OCI-M2 (cell line): ENCODE measurements at regions not wholly inside any gene's neighbourhood (a gene's known extent, or its start where the extent isn't known, plus 50 kb on each side); places are given as distances from the start of the nearest gene placed in this dataset.

Source experiments
- DNase-seq: peaks from one replicate; lab custom pipeline; 2025; ENCODE audit not compliant: unreplicated experiment; lab: John Stamatoyannopoulos, UW

DNA sequence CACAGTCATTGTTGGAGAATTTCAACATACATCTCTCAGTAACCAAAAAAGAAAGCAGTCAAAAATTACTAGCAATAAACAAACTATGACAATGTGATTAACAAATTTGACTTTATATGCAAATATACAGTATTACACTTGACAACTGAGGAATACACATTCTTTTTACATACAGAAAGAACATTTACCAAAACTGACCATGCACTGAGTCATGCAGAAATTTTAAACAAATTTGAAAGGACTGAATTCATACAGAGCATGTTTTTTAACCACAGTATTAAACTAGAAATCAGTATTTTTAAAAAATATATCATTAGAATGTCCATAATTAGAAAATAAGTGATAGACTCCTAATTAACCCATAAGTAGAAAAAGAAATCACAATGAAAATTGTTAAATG is 420.1 kb downstream of the TBC1D4 start:
- no peak for DNase-seq

DNA sequence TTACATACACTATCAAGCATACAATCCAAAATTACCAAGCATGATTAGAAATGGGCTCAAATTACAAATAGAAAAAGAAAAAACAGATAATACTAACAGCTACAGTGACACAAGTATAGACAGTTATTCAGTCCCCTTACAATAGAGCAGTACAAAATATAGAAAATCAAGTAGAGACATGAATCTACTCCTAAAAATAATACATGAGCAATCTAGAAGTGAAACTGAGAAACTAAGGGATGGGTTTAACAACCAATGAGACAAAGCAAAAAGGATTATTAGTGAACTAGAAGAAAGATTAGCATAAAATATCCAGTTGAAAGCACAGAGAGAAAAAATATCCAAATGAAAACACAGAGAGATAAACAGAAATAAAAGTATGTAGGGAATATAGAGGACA is 426.7 kb downstream of the TBC1D4 start:
- no peak for DNase-seq

- DNase-seq = no peak
Observed at GRCh38 chr13:75052616-75053015, 429.4 kb downstream of the TBC1D4 start.

DNA sequence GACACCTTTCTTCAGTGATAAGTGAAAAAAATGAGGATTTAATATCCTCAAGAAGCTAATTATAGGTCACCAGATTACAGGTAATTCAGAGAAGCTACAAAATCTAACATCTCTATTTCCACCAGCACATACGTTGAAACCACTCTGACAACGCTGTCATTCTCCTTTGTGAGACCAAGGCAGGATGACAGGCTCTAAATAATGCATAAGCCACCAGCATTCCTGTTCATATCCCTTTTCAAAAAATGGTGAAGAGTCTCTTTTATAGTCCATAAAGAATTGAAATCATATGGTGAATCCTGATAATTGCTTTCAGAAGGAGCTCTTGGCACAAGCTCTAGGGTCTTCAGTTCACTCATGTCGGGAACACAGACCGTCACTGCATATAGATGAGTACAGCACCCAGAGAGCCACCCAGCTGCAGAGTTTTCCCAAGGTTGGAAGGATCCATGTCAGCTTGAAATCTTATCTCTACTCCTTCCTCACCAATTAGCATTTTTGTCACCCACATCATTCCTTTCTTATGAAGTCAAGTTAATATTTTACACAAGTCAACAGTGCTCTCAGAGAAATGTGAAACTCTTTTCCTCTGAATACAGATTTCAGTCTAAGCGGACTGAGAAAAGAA is 431.4 kb downstream of the TBC1D4 start:
- DNase-seq = no peak

GRCh38 chr13:75049735-75050335 is 432.1 kb downstream of the TBC1D4 start:
- no peak for DNase-seq

GRCh38 chr13:75042807-75043206 is 439.2 kb downstream of the TBC1D4 start:
- DNase-seq = no peak

DNA sequence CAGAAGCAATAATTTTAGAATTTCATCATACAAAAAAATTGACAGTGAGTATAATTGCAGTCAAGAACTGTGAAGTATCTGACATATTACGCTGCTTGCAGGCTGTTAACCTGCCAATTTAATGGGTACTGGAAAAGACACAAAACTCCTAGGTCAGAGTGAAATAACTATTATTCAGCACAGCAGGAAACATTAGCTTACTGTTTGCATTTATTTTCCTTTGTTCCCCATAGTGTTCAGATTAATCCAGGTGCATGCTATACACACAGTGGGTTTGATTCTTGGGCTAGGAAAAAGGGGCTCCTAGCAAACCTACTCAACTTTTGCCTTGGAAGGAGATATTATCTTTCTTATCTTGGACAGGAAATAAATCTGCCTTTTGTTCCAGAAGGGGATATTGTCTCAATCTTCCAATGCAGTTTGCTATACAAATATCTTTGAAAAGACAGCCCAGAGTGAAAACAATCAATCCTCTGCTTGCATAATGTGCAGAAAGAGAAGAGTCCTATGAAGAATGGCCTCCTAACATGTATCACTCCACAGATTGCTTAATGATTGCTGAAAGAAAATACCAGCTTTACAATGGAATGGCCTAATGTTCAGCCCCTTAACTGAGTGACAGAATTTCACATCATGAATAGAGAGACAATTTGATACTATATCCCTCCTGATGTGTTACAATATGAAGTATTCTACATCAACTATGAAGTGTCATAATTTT is 443.4 kb downstream of the TBC1D4 start:
- DNase-seq = no peak

GRCh38 chr13:75025956-75026355 is 456.0 kb downstream of the TBC1D4 start:
- DNase-seq = no peak

GRCh38 chr13:75024602-75025001 is 457.4 kb downstream of the TBC1D4 start:
- DNase-seq = no peak

- no peak for DNase-seq
Observed at GRCh38 chr13:75023609-75024008, 458.4 kb downstream of the TBC1D4 start.

GRCh38 chr13:75021151-75021550 is 460.8 kb downstream of the TBC1D4 start:
- DNase-seq = no peak

DNA sequence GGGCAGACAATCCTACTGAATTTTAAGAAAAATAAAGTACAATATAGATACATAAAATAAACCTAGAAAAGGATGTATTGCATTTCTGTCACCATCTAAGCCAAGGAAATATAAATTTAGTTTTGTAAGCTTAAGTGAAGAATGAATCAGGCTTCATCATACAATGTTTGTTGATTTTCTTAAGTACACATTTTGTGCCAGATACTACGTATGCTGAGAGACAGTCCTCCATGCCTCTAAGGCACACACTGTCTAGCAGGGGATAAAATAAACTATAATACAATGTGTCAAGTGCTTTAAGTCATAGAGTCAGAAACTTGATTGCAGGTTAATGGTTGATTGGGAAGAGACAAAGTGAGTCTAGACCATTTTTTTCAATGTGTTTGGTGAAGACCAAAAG is 465.7 kb downstream of the TBC1D4 start:
- DNase-seq = no peak

DNA sequence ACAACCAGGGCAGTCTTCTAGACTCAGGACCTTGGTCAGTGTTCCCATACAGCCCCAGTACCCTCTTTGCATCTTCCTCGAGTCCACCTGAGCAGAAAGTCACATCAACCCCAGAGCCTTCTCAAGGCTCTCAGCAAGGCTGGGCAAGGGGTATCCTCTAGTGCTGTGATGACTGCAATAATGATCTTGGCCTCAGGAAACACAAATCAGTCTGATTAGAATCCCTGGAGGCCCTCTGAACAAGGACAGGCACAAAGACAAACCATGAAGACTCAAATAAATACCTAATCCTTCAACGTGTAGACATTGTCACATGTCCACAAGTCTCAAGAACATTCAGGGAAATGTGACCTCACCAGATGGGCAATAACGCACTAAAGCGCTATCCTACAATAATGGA is 468.2 kb downstream of the TBC1D4 start:
- DNase-seq = no peak

DNA sequence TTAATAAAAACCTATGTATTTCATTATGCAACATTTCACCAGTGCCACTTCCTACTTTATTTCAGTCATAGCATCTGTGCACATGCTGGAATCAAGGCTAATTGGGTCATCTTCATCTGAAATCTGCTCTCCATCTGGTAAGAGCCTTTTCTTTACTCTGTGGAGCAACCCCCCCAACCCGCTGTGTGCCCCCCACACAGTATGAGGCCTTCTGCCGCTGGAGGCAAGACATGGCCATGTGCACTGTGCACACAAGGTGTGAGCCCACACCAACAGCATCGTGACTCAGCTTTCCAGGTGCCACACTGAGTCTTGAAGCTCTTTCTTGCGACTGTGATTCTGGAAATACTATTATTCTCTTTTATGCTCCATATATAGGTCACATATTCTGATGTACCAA is 471.0 kb downstream of the TBC1D4 start:
- DNase-seq = no peak

DNA sequence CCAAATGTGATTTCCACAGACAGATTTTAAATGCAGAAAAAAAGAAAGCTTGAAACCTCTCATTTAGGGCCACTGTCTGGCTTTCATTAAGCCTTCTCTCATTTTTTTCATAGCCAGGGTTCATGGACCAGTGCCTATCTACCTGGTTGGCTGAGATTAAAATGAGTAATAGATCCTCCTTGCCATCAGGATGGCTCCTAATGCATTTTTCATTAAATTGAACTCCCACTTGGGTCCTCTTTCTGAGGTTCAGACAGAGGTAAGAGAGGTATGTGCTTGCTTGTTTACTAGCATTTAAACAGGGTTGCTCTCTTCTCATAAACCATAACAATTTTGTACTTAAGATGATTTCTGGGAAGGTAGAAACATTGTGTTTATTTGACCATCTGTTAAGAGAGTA is 473.0 kb downstream of the TBC1D4 start:
- no peak for DNase-seq

GRCh38 chr13:74990992-74991391 is 491.0 kb downstream of the TBC1D4 start:
- no peak for DNase-seq

DNA sequence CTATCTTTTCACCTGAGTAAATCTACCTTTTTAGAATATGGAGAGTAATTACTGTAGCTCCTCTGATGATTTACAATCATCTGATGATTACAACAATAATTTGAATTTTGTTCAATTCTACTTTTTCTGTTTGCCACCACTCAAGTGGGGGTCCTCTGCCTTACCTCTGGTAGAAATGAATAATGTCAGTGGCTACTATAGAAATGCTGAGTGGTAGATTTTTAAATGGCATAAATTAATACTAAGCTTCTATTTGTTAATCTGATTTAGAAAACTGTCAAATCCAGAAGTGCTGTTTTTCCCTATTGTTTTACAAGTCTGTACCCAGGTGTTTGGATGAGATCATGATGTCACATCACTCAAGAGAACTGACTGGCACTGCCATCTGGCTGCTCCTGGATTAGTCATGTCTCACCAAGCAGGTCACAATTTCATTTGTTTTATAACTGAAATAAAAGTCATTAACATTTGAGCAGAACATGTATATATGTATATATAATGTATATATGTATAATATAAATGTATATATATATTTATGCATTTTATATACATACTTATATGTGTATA is 494.8 kb downstream of the TBC1D4 start:
- no peak for DNase-seq

GRCh38 chr13:74986609-74987008 is 495.4 kb downstream of the TBC1D4 start:
- DNase-seq = no peak

GRCh38 chr13:74979703-74980102 is 502.3 kb downstream of the TBC1D4 start:
- no peak for DNase-seq

- no peak for DNase-seq
Observed at GRCh38 chr13:74978591-74978990, 503.4 kb downstream of the TBC1D4 start.

DNA sequence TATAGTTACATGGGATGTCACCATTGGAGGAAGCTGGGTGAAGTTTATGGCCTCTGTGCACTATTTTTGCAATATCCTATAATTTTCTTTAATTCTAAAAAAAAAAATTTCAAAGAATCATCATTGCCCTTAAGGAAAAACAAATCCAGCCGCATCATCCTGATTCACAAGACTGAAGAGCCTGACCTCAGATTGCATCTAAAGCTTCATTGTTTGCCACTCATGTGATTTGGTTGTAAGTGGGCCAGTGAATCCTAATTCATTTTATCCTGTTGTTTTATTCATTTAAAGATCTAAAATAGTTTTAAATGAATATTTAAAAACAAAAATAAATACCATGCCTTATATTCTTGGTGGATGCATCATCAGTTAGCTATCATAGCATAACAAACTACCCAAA is 504.5 kb downstream of the TBC1D4 start:
- no peak for DNase-seq

DNA sequence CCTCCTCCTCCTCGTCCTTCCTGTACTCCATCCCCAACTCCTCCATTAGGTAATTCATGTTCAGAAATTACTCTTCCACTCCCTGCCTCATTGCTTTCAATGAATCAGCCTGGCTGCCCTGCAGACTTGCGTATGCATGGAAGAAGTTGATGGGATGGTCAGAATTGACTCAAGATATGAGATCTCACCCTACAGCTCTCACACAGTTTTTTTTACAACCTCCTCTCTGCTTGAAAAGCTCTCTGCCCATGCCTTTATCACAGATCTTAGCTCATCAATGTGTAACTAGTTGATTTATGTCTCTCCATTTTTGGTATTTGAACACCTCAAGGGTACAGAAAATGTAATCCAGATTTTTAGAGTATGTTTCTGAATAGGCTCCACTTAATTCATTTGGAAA is 506.9 kb downstream of the TBC1D4 start:
- no peak for DNase-seq
